HepG2 (cell line): ENCODE measurements at regions not wholly inside any gene's neighbourhood (a gene's known extent, or its start where the extent isn't known, plus 50 kb on each side); places are given as distances from the start of the nearest gene placed in this dataset.

Experiments
- CTCF ChIP-seq: sonication (generic); formaldehyde crosslinking; IDR thresholded peaks from 2 replicates; pipeline ENCODE4 v1.5.0; 2020; ENCODE audit warnings: mild to moderate bottlenecking, missing genetic modification reagents, moderate library complexity
- EZH2 ChIP-seq: conservative IDR thresholded peaks from 2 replicates; pipeline ENCODE4 v1.6.1; 2012; ENCODE audit warnings: mild to moderate bottlenecking, low read depth, low read length, moderate library complexity
- HMGXB4 ChIP-seq, 2 experiments: sonication (generic) in 1 of 2; formaldehyde crosslinking in 1 of 2; IDR thresholded peaks; 2 replicates each; pipeline versions ENCODE4 v1.4.0 to v1.6.1; 2018 to 2020; ENCODE audit warnings: missing genetic modification reagents in 2 of 2, borderline replicate concordance in 1 of 2, low read depth in 1 of 2, mild to moderate bottlenecking in 1 of 2, missing biosample characterization in 1 of 2
- HNF4A ChIP-seq: sonication (generic); formaldehyde crosslinking; IDR thresholded peaks from 2 replicates; pipeline ENCODE4 v1.4.0; 2020; ENCODE audit warnings: missing genetic modification reagents
- HOXA3 ChIP-seq: sonication (generic); formaldehyde crosslinking; IDR thresholded peaks from 2 replicates; pipeline ENCODE4 v1.5.0; 2020; ENCODE audit warnings: missing genetic modification reagents
- KDM4B ChIP-seq: sonication (generic); formaldehyde crosslinking; IDR thresholded peaks from 2 replicates; pipeline ENCODE4 v1.4.0; 2020; ENCODE audit warnings: missing genetic modification reagents
- NFE2 ChIP-seq: sonication (generic); formaldehyde crosslinking; IDR thresholded peaks from 2 replicates; pipeline ENCODE4 v1.4.0; 2020; ENCODE audit warnings: missing genetic modification reagents
- POLR2A ChIP-seq, 2 experiments: IDR thresholded peaks; 2 replicates each; pipeline ENCODE4 v1.6.1; 2011; ENCODE audit warnings: low read depth in 2 of 2, low read length in 2 of 2, mild to moderate bottlenecking in 1 of 2, moderate library complexity in 1 of 2; ENCODE audit not compliant: insufficient read depth in 1 of 2
- POLR2AphosphoS5 ChIP-seq: IDR thresholded peaks from 2 replicates; pipeline ENCODE4 v1.6.1; 2012; ENCODE audit warnings: low read depth, low read length
- SNAPC4 ChIP-seq: sonication (generic); formaldehyde crosslinking; IDR thresholded peaks from 2 replicates; pipeline ENCODE4 v1.4.0; 2020; ENCODE audit warnings: mild to moderate bottlenecking, missing genetic modification reagents
- TBL1XR1 ChIP-seq: fragments of 150-350 bp; IDR thresholded peaks from 2 replicates; pipeline ENCODE4 v1.6.1; 2014; ENCODE audit warnings: borderline replicate concordance, low read length; ENCODE audit not compliant: partially characterized antibody
- ZNF792 ChIP-seq: IDR thresholded peaks from 2 replicates; pipeline ENCODE4 v1.6.1; 2016

- TF ChIP-seq KDM4B (CRISPR knock-in tag) (no peak), CTCF (CRISPR knock-in tag) (no peak), HMGXB4 (CRISPR knock-in tag; IDR thresholded peaks at IDR 0.05; ENCODE audit: borderline replicate concordance in 1 of 2, low read depth in 1 of 2) (no peak), NFE2 (CRISPR knock-in tag) (no peak), POLR2AphosphoS5 (no peak), HNF4A (CRISPR knock-in tag) (no peak), SNAPC4 (CRISPR knock-in tag) (no peak), HOXA3 (CRISPR knock-in tag) (no peak), POLR2A (IDR thresholded peaks at IDR 0.05; ENCODE audit: insufficient read depth in 1 of 2, low read depth in 2 of 2, low read length in 2 of 2) (no peak), ZNF792 (no peak), TBL1XR1 (no peak), EZH2 (no peak)
Measured at GRCh38 chr9:26169708-26170107, 491.5 kb upstream of the TUSC1 start.
